ENCODE measurements at regions not wholly inside any gene's neighbourhood (a gene's known extent, or its start where the extent isn't known, plus 50 kb on each side); places are given as distances from the start of the nearest gene placed in this dataset.

DNA sequence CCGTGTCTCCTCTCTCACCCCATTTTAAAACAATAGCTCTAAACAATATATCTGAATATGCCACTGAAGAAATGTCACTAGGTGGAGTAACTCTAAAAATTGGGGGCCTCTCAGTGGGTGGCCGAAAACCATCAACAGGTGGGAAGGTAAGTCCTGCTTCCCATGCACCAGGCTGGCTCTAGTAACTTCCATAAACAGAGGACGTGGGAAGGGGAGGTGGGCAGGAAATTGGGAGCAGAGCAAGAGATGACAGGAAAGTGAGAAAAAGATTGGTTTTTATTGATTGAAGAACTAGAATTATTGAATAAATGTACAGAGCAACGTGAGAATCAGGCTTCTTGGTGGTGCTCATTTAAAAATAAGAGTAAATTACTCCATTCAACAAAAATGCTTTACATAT, 170.4 kb downstream of the SOCS6 start:
- TF ChIP-seq POLR2A (IDR thresholded peaks at IDR 0.05): no peak
- TF ChIP-seq, protein P1, sequence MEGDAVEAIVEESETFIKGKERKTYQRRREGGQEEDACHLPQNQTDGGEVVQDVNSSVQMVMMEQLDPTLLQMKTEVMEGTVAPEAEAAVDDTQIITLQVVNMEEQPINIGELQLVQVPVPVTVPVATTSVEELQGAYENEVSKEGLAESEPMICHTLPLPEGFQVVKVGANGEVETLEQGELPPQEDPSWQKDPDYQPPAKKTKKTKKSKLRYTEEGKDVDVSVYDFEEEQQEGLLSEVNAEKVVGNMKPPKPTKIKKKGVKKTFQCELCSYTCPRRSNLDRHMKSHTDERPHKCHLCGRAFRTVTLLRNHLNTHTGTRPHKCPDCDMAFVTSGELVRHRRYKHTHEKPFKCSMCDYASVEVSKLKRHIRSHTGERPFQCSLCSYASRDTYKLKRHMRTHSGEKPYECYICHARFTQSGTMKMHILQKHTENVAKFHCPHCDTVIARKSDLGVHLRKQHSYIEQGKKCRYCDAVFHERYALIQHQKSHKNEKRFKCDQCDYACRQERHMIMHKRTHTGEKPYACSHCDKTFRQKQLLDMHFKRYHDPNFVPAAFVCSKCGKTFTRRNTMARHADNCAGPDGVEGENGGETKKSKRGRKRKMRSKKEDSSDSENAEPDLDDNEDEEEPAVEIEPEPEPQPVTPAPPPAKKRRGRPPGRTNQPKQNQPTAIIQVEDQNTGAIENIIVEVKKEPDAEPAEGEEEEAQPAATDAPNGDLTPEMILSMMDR (IDR thresholded peaks at IDR 0.05): no peak
